ENCODE measurements at regions not wholly inside any gene's neighbourhood (a gene's known extent, or its start where the extent isn't known, plus 50 kb on each side); places are given as distances from the start of the nearest gene placed in this dataset.

- TF ChIP-seq ZNF184 (tag by site-specific recombination; IDR thresholded peaks at IDR 0.05) (peak; percentile 84), ZNF362 (tag by site-specific recombination; IDR thresholded peaks at IDR 0.05) (peak; percentile 29; the same call in 1 of the 2 replicates), ZNF704 (tag by site-specific recombination; IDR thresholded peaks at IDR 0.05) (no peak), ZNF366 (tag by site-specific recombination; conservative IDR thresholded peaks at IDR 0.05) (peak; percentile 87), FEZF1 (tag by site-specific recombination; IDR thresholded peaks at IDR 0.05) (0 out of 2 replicates have a peak, but pooled peaks have one; percentile 10), ZNF654 (tag by site-specific recombination; IDR thresholded peaks at IDR 0.05; ENCODE audit: low read depth) (peak; percentile 3; the same call in 1 of the 2 replicates), HIC1 (tag by site-specific recombination; IDR thresholded peaks at IDR 0.05) (peak; percentile 89), ZNF335 (tag by site-specific recombination; conservative IDR thresholded peaks at IDR 0.05) (peak; percentile 89)
Observed at GRCh38 chr6:81938014-81938856, 185.8 kb upstream of the TENT5A start (continued).

GRCh38 chr6:81937296-81937937, 184.9 kb upstream of the TENT5A start:
- Histone ChIP-seq H3K4me1 (ENCODE audit: control insufficient read depth, insufficient read depth, low read length) (no peaks in the 10 kb centered on the region), H3K9me3 (ENCODE audit: control insufficient read depth, insufficient read depth, low read depth, low read length) (no peaks in the 10 kb centered on the region), H3K27ac (ENCODE audit: extremely low read depth, low read depth, low read length) (no peak overlapping the region)

GRCh38 chr6:81934936-81935335, 182.5 kb upstream of the TENT5A start:
- Histone ChIP-seq H3K4me3 (ENCODE audit: low read depth, low read length) (no peak overlapping the region), H3K4me1 (ENCODE audit: control insufficient read depth, insufficient read depth, low read length) (no peaks in the 10 kb centered on the region), H3K9me3 (ENCODE audit: control insufficient read depth, insufficient read depth, low read depth, low read length) (no peaks in the 10 kb centered on the region), H3K36me3 (ENCODE audit: control insufficient read depth in 2 of 2, insufficient read depth in 1 of 2, low read length in 2 of 2) (no peaks in the 10 kb centered on the region), H3K27ac (ENCODE audit: extremely low read depth, low read depth, low read length) (no peak overlapping the region)
- ChIA-PET POLR2A (no interaction called here), CTCF (interaction anchor here (0.6 kb wide), 1 partner anchor 105 kb away, joined by 4 read pairs; no protein-coding TSS in a partner anchor)
- TF ChIP-seq SP3 (tag by site-specific recombination; IDR thresholded peaks at IDR 0.05) (no peak), ZNF10 (tag by site-specific recombination; IDR thresholded peaks at IDR 0.05) (no peak), PRDM10 (tag by site-specific recombination; IDR thresholded peaks at IDR 0.05) (no peak), ZNF571 (tag by site-specific recombination; IDR thresholded peaks at IDR 0.05) (no peak), PRDM4 (tag by site-specific recombination; IDR thresholded peaks at IDR 0.05) (no peak), ZBTB17 (tag by site-specific recombination; IDR thresholded peaks at IDR 0.05) (no peak), ZNF426 (tag by site-specific recombination; IDR thresholded peaks at IDR 0.05) (no peak)

More at GRCh38 chr6:81937296-81937937, 184.9 kb upstream of the TENT5A start:
- Histone ChIP-seq H3K36me3 (ENCODE audit: control insufficient read depth in 2 of 2, insufficient read depth in 1 of 2, low read length in 2 of 2) (no peaks in the 10 kb centered on the region), H3K4me3 (ENCODE audit: low read depth, low read length) (no peak overlapping the region)
- ChIA-PET POLR2A (no interaction called here), CTCF (interaction anchor here (0.8 kb wide), 1 partner anchor 12 kb away, joined by 3 read pairs; no protein-coding TSS in a partner anchor)
- TF ChIP-seq ZNF146 (tag by site-specific recombination; IDR thresholded peaks at IDR 0.05) (no peak), PRDM1 (tag by site-specific recombination; IDR thresholded peaks at IDR 0.05) (peak; percentile 48; the same call in 1 of the 2 replicates)

All from HEK293 (cell line).